ENCODE measurements at regions not wholly inside any gene's neighbourhood (a gene's known extent, or its start where the extent isn't known, plus 50 kb on each side); places are given as distances from the start of the nearest gene placed in this dataset.

- TF ChIP-seq POLR2A (IDR thresholded peaks at IDR 0.05) (no peak), CTCF (IDR thresholded peaks at IDR 0.05 in 4 of 5, conservative IDR thresholded peaks at IDR 0.05 in 1 of 5) (no peak)
These were observed 132.8 kb upstream of the GOT2 start for GRCh38 chr16:58866935-58867334.
